ENCODE measurements at regions not wholly inside any gene's neighbourhood (a gene's known extent, or its start where the extent isn't known, plus 50 kb on each side); places are given as distances from the start of the nearest gene placed in this dataset.

DNA sequence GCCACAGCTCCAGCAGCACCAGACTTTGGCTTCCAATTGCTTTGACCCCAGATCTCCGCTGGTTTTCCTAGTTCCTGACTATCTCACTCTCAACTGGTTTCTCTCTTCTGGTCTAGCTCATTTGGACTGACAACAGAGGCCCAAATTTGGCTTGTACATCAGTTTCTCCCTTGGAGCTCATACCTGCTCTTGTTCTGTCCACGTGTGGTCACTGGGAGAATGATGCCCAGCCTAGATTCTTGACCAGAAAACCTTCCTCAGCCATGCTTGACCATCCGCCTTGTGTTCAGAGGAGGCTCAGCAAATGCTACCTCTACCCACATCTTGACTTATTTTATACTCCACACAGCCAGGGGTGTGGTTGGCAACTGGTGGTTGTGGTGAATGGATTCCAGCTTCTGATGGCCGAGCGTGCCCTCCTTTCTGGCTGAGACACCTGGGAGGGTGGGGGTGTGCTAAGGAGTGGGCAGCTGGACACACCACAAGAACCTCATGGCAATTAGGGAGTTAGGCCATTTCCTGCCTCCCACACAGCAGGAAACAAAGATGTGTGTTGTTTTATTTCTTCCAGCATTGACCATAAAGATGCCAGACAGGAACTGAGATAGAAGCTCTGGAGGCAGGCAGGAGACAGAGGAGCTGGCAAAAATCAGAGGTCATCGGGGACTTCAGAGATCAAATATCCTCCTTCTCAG lies 93.8 kb upstream of the FAM20A start:
- no peak overlapping the region for H3K4me3 ChIP-seq
- no peaks in the 10 kb centered on the region for H3K27me3 ChIP-seq (replicated peaks; ENCODE audit: insufficient read depth)
- H3K4me1 ChIP-seq (replicated peaks) = no peaks in the 10 kb centered on the region
- no peak for TF ChIP-seq POLR2AphosphoS5 (IDR thresholded peaks at IDR 0.05)
- TF ChIP-seq, protein P1, sequence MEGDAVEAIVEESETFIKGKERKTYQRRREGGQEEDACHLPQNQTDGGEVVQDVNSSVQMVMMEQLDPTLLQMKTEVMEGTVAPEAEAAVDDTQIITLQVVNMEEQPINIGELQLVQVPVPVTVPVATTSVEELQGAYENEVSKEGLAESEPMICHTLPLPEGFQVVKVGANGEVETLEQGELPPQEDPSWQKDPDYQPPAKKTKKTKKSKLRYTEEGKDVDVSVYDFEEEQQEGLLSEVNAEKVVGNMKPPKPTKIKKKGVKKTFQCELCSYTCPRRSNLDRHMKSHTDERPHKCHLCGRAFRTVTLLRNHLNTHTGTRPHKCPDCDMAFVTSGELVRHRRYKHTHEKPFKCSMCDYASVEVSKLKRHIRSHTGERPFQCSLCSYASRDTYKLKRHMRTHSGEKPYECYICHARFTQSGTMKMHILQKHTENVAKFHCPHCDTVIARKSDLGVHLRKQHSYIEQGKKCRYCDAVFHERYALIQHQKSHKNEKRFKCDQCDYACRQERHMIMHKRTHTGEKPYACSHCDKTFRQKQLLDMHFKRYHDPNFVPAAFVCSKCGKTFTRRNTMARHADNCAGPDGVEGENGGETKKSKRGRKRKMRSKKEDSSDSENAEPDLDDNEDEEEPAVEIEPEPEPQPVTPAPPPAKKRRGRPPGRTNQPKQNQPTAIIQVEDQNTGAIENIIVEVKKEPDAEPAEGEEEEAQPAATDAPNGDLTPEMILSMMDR (IDR thresholded peaks at IDR 0.05) = no peak
- no peak for TF ChIP-seq POLR2A (IDR thresholded peaks at IDR 0.05)
- no peak for DNase-seq (ENCODE audit: low spot score)
- H3K36me3 ChIP-seq = no peaks in the 10 kb centered on the region
- H3K27ac ChIP-seq = no peak overlapping the region
- intact Hi-C loops (cut with DNase I) = no loop called here
- WGBS = 84% methylated on average over 6 of the region's 6 CpGs
- no peaks in the 10 kb centered on the region for H3K9me3 ChIP-seq

DNA sequence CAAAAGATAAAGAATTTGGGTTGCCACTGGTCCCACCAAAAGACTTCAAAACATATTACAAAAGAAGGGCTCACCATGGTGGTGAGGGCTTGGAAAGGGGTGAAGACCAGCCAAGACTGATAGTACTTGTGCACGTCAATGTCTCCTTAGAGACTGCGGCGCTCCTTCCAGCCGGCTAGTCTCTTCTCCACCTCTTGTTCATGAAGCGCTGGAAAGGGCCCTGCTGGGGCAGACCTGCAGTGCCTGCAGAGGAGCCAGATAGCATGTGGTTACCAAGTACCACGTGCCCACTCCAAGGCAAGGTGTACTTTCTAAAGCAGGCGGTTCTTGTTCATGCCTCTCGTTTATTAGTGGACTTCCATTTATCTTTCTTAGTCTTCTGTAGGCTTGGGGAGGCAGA lies 92.7 kb upstream of the FAM20A start:
- TF ChIP-seq, protein P1 (IDR thresholded peaks at IDR 0.05) = no peak
- no peak for TF ChIP-seq POLR2A (IDR thresholded peaks at IDR 0.05)
- no peak for TF ChIP-seq POLR2AphosphoS5 (IDR thresholded peaks at IDR 0.05)
- Histone ChIP-seq H3K4me1 (replicated peaks) (no peaks in the 10 kb centered on the region), H3K9me3 (no peaks in the 10 kb centered on the region), H3K36me3 (no peaks in the 10 kb centered on the region), H3K27me3 (replicated peaks; ENCODE audit: insufficient read depth) (no peaks in the 10 kb centered on the region), H3K4me3 (no peak overlapping the region), H3K27ac (no peak overlapping the region)
- 96% methylated on average over 8 of the region's 8 CpGs for WGBS
- no peak for DNase-seq (ENCODE audit: low spot score)
- intact Hi-C loops (cut with DNase I) = no loop called here

DNA sequence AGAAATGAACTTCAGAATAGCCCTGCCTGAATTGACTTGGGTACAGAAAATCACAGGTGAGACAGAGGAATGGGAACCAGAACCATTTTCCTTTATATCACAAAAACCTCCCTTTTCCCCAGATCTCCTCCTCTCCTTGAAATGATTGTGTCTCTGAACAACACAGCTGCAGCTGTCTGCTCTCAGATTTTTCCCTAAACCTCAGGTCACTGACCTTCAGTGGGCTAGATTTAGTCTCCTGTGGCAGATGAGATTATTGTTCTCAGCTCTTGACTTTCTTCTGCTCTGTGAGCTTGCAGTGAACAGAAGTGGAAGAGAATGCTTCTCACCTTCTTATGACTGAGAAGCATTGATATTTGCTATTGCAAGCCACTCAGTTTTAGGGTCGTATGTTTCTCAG lies 92.3 kb upstream of the FAM20A start:
- H3K27ac ChIP-seq = no peak overlapping the region
- no peak overlapping the region for H3K4me3 ChIP-seq
- intact Hi-C loops (cut with DNase I) = no loop called here
- no peaks in the 10 kb centered on the region for H3K4me1 ChIP-seq (replicated peaks)
- H3K36me3 ChIP-seq = no peaks in the 10 kb centered on the region
- DNase-seq (ENCODE audit: low spot score) = no peak
- TF ChIP-seq, protein P1 (IDR thresholded peaks at IDR 0.05) = no peak
- no peak for TF ChIP-seq POLR2A (IDR thresholded peaks at IDR 0.05)
- TF ChIP-seq POLR2AphosphoS5 (IDR thresholded peaks at IDR 0.05) = no peak
- no peaks in the 10 kb centered on the region for H3K27me3 ChIP-seq (replicated peaks; ENCODE audit: insufficient read depth)
- H3K9me3 ChIP-seq = no peaks in the 10 kb centered on the region
- WGBS = 73% methylated on average over 1 of the region's 1 CpG

DNA sequence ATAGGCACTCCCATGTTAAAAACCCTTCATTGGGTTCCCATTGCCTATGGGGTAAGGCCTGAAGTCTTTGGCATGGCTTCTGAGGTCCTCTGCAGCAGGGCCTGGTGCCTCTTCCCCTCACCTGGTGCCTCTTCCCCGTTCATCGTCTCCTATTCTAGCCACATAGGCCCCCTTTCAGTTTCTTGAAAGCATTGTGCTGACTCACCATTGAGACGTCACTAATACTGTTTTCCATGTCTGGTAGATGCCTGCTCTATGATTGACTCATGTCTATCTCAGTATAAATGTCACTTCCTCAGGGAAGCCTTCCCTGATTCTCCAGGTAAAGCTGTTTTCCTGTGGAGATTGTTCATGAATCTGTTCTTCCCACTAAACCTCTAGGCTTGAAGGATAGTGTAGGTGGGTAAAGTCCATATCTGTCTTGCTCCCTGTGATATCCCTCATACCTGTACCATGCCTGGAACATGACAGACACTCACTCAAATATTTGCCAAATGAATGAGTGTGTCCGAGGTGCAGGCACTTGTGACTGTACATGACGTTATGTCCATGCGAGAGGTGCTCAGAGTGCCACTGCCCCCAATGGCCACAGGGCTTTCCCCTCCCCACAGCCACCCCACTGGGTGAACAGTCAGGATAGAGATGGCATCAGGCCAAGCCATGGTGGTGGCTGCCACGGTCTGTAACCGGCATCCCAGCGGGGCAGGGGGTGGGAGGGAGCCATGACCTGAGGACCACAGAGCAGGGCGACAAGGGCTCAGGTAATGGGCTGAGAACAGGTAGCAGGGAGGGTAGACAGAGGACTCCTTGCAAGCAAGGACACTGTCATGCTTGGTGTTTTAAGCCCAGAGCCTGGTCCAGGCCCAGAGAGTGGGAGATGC lies 85.2 kb upstream of the FAM20A start:
- no peak overlapping the region for H3K4me3 ChIP-seq
- no peaks in the 10 kb centered on the region for H3K36me3 ChIP-seq
- no peaks in the 10 kb centered on the region for H3K4me1 ChIP-seq (replicated peaks)
- H3K27ac ChIP-seq = no peak overlapping the region
- TF ChIP-seq POLR2A (IDR thresholded peaks at IDR 0.05) = no peak
- TF ChIP-seq, protein P1 (IDR thresholded peaks at IDR 0.05) = no peak
- TF ChIP-seq POLR2AphosphoS5 (IDR thresholded peaks at IDR 0.05) = no peak
- DNase-seq (ENCODE audit: low spot score) = no peak
- no peaks in the 10 kb centered on the region for H3K27me3 ChIP-seq (replicated peaks; ENCODE audit: insufficient read depth)
- H3K9me3 ChIP-seq = no peaks in the 10 kb centered on the region
- intact Hi-C loops (cut with DNase I) = no loop called here
- WGBS = 91% methylated on average over 10 of the region's 10 CpGs
